Stimulated activated CD4-positive, alpha-beta T cell treated with anti-CD3 and anti-CD28 coated beads, Interleukin-2, amount 100 ng/mL, for 48 hours (primary cell): ENCODE measurements at regions not wholly inside any gene's neighbourhood (a gene's known extent, or its start where the extent isn't known, plus 50 kb on each side); places are given as distances from the start of the nearest gene placed in this dataset.

ENCODE experiments used
- DNase-seq, 2 donors: peaks; one replicate each; pipeline ENCODE4 v3.0.0-alpha.2; 2020

- DNase-seq: no peak
These were observed 70.3 kb upstream of the ASTN2 start for GRCh38 chr9:117485176-117485575.

DNA sequence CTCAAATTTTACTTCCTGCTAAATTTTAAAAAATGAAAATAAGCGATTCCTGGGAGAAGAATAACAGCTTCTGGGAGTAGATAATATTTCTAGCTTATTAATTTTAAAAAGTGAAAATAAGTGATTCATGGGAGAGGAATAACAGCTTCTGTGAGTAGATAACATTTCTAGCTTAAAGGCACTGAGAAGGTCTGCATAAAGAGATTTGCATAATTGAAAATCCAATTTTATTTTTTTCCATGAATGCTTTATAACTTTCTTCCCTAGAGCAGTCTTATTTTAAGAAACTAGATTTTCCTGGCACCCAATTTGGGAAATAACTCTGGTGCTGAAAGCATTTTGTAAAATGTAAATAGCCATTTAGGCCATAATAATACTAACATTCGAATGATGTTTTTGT lies 65.9 kb upstream of the ASTN2 start:
- no peak for DNase-seq

GRCh38 chr9:117480253-117480652 lies 65.4 kb upstream of the ASTN2 start:
- DNase-seq: no peak

DNA sequence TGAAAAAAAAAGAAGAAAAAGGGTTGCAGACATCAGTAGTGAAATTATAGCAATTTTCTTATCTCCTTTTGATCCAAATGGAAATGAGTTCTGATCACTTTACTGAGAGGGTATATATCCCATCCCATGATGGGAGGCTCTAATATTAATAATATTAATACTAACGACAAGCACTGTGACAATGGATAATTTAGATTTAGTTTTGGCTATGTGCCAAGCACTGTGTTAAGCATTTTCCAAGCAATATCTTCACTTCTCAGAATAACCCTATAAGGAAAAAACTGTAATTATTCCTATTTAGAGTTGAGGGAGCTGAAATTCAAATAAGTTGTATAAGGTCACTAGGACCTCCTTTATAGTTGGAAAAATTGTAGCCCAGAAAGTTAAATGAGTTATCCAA lies 58.4 kb upstream of the ASTN2 start:
- DNase-seq: no peak

- no peak for DNase-seq
These were observed 56.0 kb upstream of the ASTN2 start for GRCh38 chr9:117470902-117471301.

GRCh38 chr9:117470455-117470854 lies 55.6 kb upstream of the ASTN2 start:
- no peak for DNase-seq

DNA sequence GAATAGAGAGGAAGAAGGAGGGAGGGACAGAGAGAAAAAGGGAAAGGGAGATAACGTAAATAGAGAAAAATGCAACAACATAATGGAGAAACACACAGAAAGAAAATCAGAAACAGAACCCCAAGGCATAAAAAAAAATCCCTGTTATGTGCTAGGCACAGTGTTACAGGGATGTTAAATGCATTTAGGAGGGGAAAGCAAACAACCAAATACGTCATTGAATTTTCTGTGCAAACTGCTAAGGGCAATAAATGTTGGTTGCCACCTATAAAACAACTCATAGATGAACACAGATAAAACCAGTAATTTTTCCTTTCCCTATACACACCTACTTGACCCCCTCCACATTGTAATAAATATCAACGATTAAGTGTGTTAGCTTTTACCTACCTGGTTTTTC lies 51.3 kb upstream of the ASTN2 start:
- DNase-seq: no peak

GRCh38 chr9:117465706-117466105 lies 50.8 kb upstream of the ASTN2 start:
- no peak for DNase-seq

- DNase-seq: no peak
These were observed 50.2 kb upstream of the ASTN2 start for GRCh38 chr9:117464941-117465616.
